Colon (tissue), 2 donors: ENCODE measurements at regions not wholly inside any gene's neighbourhood (a gene's known extent, or its start where the extent isn't known, plus 50 kb on each side); places are given as distances from the start of the nearest gene placed in this dataset.

ENCODE experiments used
- FAIRE-seq: peaks from 2 replicates; lab custom pipeline; 2012; peaks lifted over from hg19 to GRCh38; lab: Jason Lieb, UNC
- donor health status: control.
- donor health status: control.

GRCh38 chr4:1542516-1543320 lies 136.5 kb upstream of the NKX1-1 start:
- FAIRE-seq = no peak

GRCh38 chr4:1542226-1542490 lies 135.9 kb upstream of the NKX1-1 start:
- no peak for FAIRE-seq

- no peak for FAIRE-seq
These were observed 135.4 kb upstream of the NKX1-1 start for GRCh38 chr4:1541449-1542225.

- FAIRE-seq = no peak
These were observed 134.5 kb upstream of the NKX1-1 start for GRCh38 chr4:1540601-1541375.

GRCh38 chr4:1539859-1540600 lies 133.8 kb upstream of the NKX1-1 start:
- FAIRE-seq = no peak

GRCh38 chr4:1538941-1539772 lies 132.9 kb upstream of the NKX1-1 start:
- no peak for FAIRE-seq

- FAIRE-seq = no peak
These were observed 131.8 kb upstream of the NKX1-1 start for GRCh38 chr4:1538096-1538410.

GRCh38 chr4:1537410-1538095 lies 131.3 kb upstream of the NKX1-1 start:
- no peak for FAIRE-seq

- no peak for FAIRE-seq
These were observed 130.6 kb upstream of the NKX1-1 start for GRCh38 chr4:1536579-1537409.

- FAIRE-seq = no peak
These were observed 129.8 kb upstream of the NKX1-1 start for GRCh38 chr4:1535926-1536578.

- FAIRE-seq = no peak
These were observed 128.8 kb upstream of the NKX1-1 start for GRCh38 chr4:1534876-1535526.

- FAIRE-seq = no peak
These were observed 128.0 kb upstream of the NKX1-1 start for GRCh38 chr4:1534095-1534872.

GRCh38 chr4:1533501-1534064 lies 127.3 kb upstream of the NKX1-1 start:
- FAIRE-seq = no peak

- no peak for FAIRE-seq
These were observed 126.5 kb upstream of the NKX1-1 start for GRCh38 chr4:1532549-1533395.

- no peak for FAIRE-seq
These were observed 125.7 kb upstream of the NKX1-1 start for GRCh38 chr4:1531683-1532548.

- no peak for FAIRE-seq
These were observed 124.1 kb upstream of the NKX1-1 start for GRCh38 chr4:1530356-1530755.
